CD14-positive monocyte (primary cell): ENCODE measurements at regions not wholly inside any gene's neighbourhood (a gene's known extent, or its start where the extent isn't known, plus 50 kb on each side); places are given as distances from the start of the nearest gene placed in this dataset.

Experiments
- DNase-seq, 3 donors: peaks; one replicate each; pipeline ENCODE4 v3.0.0-alpha.2; 2011 to 2022
- H2AFZ ChIP-seq: 2 replicates; pipeline ENCODE4 v1.6.0; 2012; ENCODE audit warnings: mild to moderate bottlenecking, low read depth, low read length, inconsistent platforms; ENCODE audit not compliant: insufficient read depth, poor library complexity, severe bottlenecking
- H3K27ac ChIP-seq, 2 donors: 1 replicate in 1 of 2; 2 replicates in 1 of 2; pipeline ENCODE4 v1.5.1; 2012 to 2013; ENCODE audit warnings: low read length in 2 of 2, control low read depth in 1 of 2, inconsistent platforms in 1 of 2, low read depth in 1 of 2, mild to moderate bottlenecking in 1 of 2
- H3K27me3 ChIP-seq, 2 donors: one replicate each; pipeline versions ENCODE4 v1.6.0 to v1.6.1; 2011 to 2013; ENCODE audit warnings: low read length in 2 of 2; ENCODE audit not compliant: control insufficient read depth in 2 of 2, insufficient read depth in 2 of 2
- H3K36me3 ChIP-seq, 2 donors: replicated peaks in 1 of 2; 1 replicate in 1 of 2; 2 replicates in 1 of 2; pipeline versions ENCODE4 v1.5.1 to v1.6.1; 2012 to 2013; ENCODE audit warnings: low read length in 2 of 2, control low read depth in 1 of 2, inconsistent platforms in 1 of 2, mild to moderate bottlenecking in 1 of 2; ENCODE audit not compliant: insufficient read depth in 2 of 2, control insufficient read depth in 1 of 2
- H3K4me1 ChIP-seq, 2 donors: 1 replicate in 1 of 2; 2 replicates in 1 of 2; pipeline versions ENCODE4 v1.5.1 to v1.6.1; 2012 to 2013; ENCODE audit warnings: low read length in 2 of 2, control low read depth in 1 of 2, inconsistent platforms in 1 of 2, mild to moderate bottlenecking in 1 of 2, moderate library complexity in 1 of 2; ENCODE audit not compliant: insufficient read depth in 2 of 2, control insufficient read depth in 1 of 2
- H3K4me2 ChIP-seq: replicated peaks from 2 replicates; pipeline ENCODE3; 2012; ENCODE audit warnings: low read length, moderate library complexity, mild to moderate bottlenecking; ENCODE audit not compliant: poor library complexity, severe bottlenecking; ENCODE audit errors: extremely low read depth
- H3K4me3 ChIP-seq, 3 experiments: fragments of 200-600 bp in 1 of 3; sonication (generic) in 1 of 3; replicated peaks in 1 of 3; 1 replicate in 2 of 3; 2 replicates in 1 of 3; pipeline ENCODE4 v1.5.1; 2011 to 2013; ENCODE audit warnings: low read length in 3 of 3, mild to moderate bottlenecking in 3 of 3, control low read depth in 2 of 3, low read depth in 2 of 3, inconsistent platforms in 1 of 3, moderate library complexity in 1 of 3
- H3K79me2 ChIP-seq: 2 replicates; pipeline ENCODE4 v1.6.0; 2012; ENCODE audit warnings: mild to moderate bottlenecking, control low read depth, inconsistent platforms, low read length, moderate library complexity; ENCODE audit not compliant: insufficient read depth
- H3K9ac ChIP-seq: 2 replicates; pipeline ENCODE4 v1.6.0; 2017; ENCODE audit warnings: low read length, mild to moderate bottlenecking; ENCODE audit not compliant: insufficient read depth, poor library complexity, severe bottlenecking
- H3K9me3 ChIP-seq, 2 donors: replicated peaks in 1 of 2; 1 replicate in 1 of 2; 2 replicates in 1 of 2; pipeline versions ENCODE4 v1.5.1 to v1.6.1; 2012 to 2013; ENCODE audit warnings: low read length in 2 of 2, control low read depth in 1 of 2; ENCODE audit not compliant: control insufficient read depth in 1 of 2, insufficient read depth in 1 of 2
- H4K20me1 ChIP-seq: 2 replicates; pipeline ENCODE4 v1.6.0; 2012; ENCODE audit warnings: mild to moderate bottlenecking, low read length, control low read depth, moderate library complexity; ENCODE audit not compliant: insufficient read depth
- H3K27ac Mint-ChIP-seq, 7 donors: one replicate each; pipeline ENCODE4 v1.8.0; 2020; ENCODE audit warnings: mild to moderate bottlenecking in 7 of 7, mixed read lengths in 7 of 7, moderate library complexity in 6 of 7, inconsistent platforms in 2 of 7
- H3K27me3 Mint-ChIP-seq, 3 donors: one replicate each; pipeline ENCODE4 v1.8.0; 2021 to 2022; ENCODE audit warnings: low read depth in 3 of 3, mild to moderate bottlenecking in 3 of 3, mixed read lengths in 3 of 3, moderate library complexity in 3 of 3, inconsistent platforms in 1 of 3
- H3K36me3 Mint-ChIP-seq, 2 donors: one replicate each; pipeline ENCODE4 v1.8.0; 2020; ENCODE audit warnings: mixed read lengths in 2 of 2, inconsistent platforms in 1 of 2, mild to moderate bottlenecking in 1 of 2
- H3K4me1 Mint-ChIP-seq: one replicate; pipeline ENCODE4 v1.8.0; 2020; ENCODE audit warnings: mild to moderate bottlenecking, mixed read lengths
- H3K4me3 Mint-ChIP-seq, 2 donors: one replicate each; pipeline ENCODE4 v1.8.0; 2020; ENCODE audit warnings: mild to moderate bottlenecking in 2 of 2, mixed read lengths in 2 of 2, moderate library complexity in 1 of 2
- H3K9me3 Mint-ChIP-seq, 7 donors: one replicate each; pipeline ENCODE4 v1.8.0; 2020 to 2022; ENCODE audit warnings: mixed read lengths in 7 of 7, mild to moderate bottlenecking in 6 of 7, moderate library complexity in 6 of 7, inconsistent platforms in 2 of 7
- WGBS: methylation state at CpG from one replicate; pipeline ENCODE4 v1.1.5; 2013; ENCODE audit warnings: missing lambda C conversion rate; ENCODE audit not compliant: insufficient coverage; 5-methylcytosine and 5-hydroxymethylcytosine counted together
- intact Hi-C, 2 donors: fragments of 100-400 bp; cut with micrococcal nuclease; formaldehyde crosslinking; loops; one replicate each; pipeline versions ENCODE4 v1.15.0 to v1.15.1; 2023
- TF ChIP-seq, protein P1 (sequence below): fragments of 200-600 bp; IDR thresholded peaks from one replicate; pipeline ENCODE4 v1.8.0; 2022; ENCODE audit warnings: antibody characterized with exemption, mild to moderate bottlenecking

DNA sequence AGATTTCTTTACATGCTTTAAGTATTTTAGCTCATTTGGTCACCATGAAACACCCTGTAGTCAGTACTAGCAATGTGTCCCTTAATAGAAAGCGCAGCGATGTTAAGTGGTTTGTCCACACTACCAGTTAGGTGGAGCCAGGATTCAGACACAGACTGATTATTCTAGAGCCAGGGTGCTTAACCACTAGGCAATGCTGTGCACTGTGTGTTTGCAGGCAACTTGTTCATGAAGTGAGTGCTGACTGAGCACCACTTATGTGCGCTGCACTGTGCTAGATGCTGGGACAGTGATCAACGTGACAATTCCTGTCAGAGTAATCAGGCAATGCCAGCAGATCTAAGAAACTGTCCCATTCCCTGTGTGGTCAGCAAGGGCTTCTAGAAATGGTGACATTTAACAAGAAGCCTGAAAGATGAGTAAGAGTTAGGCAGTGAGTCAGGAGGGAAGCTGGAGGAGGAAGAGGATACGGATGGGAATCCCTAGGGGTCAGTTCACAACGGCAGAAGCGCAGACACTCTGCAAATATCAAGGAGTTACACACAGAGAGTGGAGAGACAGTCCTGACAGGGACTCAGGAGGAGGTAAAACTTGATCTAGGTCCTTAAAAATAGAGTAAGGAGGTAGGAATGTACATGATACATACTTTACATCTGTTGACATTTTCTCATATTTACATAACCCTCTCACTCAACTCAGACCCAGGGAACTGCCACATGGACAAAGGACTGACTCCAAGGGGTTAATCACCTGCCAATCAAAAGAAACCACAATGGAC, 69.7 kb upstream of the EGR2 start:
- H3K27me3 Mint-ChIP-seq, result peaks cover 15 to 21% (median 19%) of the 10 kb centered on the region in 3 donors

DNA sequence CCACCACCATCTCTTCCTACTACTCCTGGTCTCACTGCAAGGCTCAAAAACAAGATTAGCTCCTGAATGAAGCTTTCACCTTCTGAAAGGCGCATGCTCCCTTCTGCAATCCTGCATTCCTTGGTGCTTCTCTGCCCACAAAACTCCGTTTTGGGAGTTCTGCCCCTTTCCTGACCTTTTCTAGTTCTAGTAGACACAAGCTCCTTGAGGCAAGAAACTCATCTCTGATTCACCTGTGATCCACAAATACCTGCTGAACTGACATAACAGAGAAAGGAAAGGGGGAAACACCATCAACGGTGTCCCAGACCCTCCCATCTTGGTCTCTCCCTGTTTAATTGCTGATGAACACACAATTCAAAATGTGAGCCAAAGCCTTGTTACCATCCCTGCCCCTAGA, 64.0 kb upstream of the EGR2 start:
- H3K27ac Mint-ChIP-seq, result peak overlapping the region in 1 of 7 donors; percentile 9
- no peaks in the 10 kb centered on the region for H4K20me1 ChIP-seq
- H3K36me3 Mint-ChIP-seq, result no peaks in the 10 kb centered on the region
- H3K36me3 ChIP-seq, result no peaks in the 10 kb centered on the region
- H3K4me3 ChIP-seq, result no peak overlapping the region
- H3K4me2 ChIP-seq, result no peak overlapping the region
- peaks cover 0 to 1% (median 0%) of the 10 kb centered on the region in 7 donors for H3K9me3 Mint-ChIP-seq
- no peaks in the 10 kb centered on the region for H3K4me1 ChIP-seq
- TF ChIP-seq, protein P1, sequence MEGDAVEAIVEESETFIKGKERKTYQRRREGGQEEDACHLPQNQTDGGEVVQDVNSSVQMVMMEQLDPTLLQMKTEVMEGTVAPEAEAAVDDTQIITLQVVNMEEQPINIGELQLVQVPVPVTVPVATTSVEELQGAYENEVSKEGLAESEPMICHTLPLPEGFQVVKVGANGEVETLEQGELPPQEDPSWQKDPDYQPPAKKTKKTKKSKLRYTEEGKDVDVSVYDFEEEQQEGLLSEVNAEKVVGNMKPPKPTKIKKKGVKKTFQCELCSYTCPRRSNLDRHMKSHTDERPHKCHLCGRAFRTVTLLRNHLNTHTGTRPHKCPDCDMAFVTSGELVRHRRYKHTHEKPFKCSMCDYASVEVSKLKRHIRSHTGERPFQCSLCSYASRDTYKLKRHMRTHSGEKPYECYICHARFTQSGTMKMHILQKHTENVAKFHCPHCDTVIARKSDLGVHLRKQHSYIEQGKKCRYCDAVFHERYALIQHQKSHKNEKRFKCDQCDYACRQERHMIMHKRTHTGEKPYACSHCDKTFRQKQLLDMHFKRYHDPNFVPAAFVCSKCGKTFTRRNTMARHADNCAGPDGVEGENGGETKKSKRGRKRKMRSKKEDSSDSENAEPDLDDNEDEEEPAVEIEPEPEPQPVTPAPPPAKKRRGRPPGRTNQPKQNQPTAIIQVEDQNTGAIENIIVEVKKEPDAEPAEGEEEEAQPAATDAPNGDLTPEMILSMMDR, result no peak
- no peaks in the 10 kb centered on the region for H3K4me1 Mint-ChIP-seq
- WGBS, result 90% methylated on average over 1 of the region's 3 CpGs
- no peak for DNase-seq
- H3K27me3 ChIP-seq, result peaks cover 5 to 16% of the 10 kb centered on the region in 2 donors
- no peaks in the 10 kb centered on the region for H3K79me2 ChIP-seq
- no peak overlapping the region for H3K9ac ChIP-seq
- H2AFZ ChIP-seq, result no peak overlapping the region
- H3K27me3 Mint-ChIP-seq, result peaks cover 16 to 34% (median 18%) of the 10 kb centered on the region in 3 donors
- H3K4me3 Mint-ChIP-seq, result peak overlapping the region in 1 of 2 donors; percentile 9
- intact Hi-C loops, result no loop called here
- H3K27ac ChIP-seq, result no peak overlapping the region
- no peaks in the 10 kb centered on the region for H3K9me3 ChIP-seq

More for the DNA sequence above, 69.7 kb upstream of the EGR2 start:
- H3K27ac Mint-ChIP-seq, result peak overlapping the region in 1 of 7 donors; percentile 5
- intact Hi-C loops, result no loop called here
- H3K4me1 ChIP-seq, result no peaks in the 10 kb centered on the region
- no peak overlapping the region for H3K9ac ChIP-seq
- H4K20me1 ChIP-seq, result no peaks in the 10 kb centered on the region
- H3K9me3 ChIP-seq, result no peaks in the 10 kb centered on the region
- no peaks in the 10 kb centered on the region for H3K79me2 ChIP-seq
- H3K27ac ChIP-seq, result no peak overlapping the region
- H3K36me3 Mint-ChIP-seq, result no peaks in the 10 kb centered on the region
- no peak overlapping the region for H2AFZ ChIP-seq
- peaks cover 0 to 16% of the 10 kb centered on the region in 2 donors for H3K27me3 ChIP-seq
- H3K36me3 ChIP-seq, result no peaks in the 10 kb centered on the region
- no peak for DNase-seq
- TF ChIP-seq, protein P1, result no peak
- H3K4me2 ChIP-seq, result no peak overlapping the region
- peaks cover 0 to 4% (median 0%) of the 10 kb centered on the region in 7 donors for H3K9me3 Mint-ChIP-seq
- no peaks in the 10 kb centered on the region for H3K4me1 Mint-ChIP-seq
- peak overlapping the region in 1 of 2 donors; percentile 4 for H3K4me3 Mint-ChIP-seq
- WGBS, result 89% methylated on average over 7 of the region's 7 CpGs
- no peak overlapping the region for H3K4me3 ChIP-seq
